ENCODE measurements at regions not wholly inside any gene's neighbourhood (a gene's known extent, or its start where the extent isn't known, plus 50 kb on each side); places are given as distances from the start of the nearest gene placed in this dataset.

DNA sequence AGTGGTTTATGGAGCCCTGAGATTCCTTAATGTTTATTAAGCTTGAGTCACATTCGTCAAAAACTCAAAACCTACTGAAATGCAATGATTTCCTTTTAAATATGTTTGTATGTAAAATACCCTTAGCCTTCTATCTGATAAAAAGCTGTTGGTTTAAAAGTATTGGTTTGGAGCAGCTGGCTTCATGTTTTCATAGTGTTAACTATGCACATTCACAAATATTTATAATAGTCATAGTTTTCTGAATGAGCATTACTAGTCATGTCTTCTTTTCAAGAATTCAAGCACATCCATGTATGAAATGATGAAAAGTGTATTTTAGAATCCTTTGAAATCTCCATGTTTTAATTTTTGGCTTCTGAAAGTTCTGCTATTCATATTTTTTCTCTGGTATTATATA is 558.6 kb downstream of the UTRN start:
- Mint-ChIP-seq H3K4me1 (peaks cover 15% of the 10 kb centered on the region; the same call in 2 of the 3 replicates), H3K4me3 (no peak overlapping the region), H3K9me3 (no peaks in the 10 kb centered on the region; the same call in 2 of the 3 replicates), H3K36me3 (ENCODE audit: low read depth) (peaks cover 24% of the 10 kb centered on the region), H3K27ac (no peak overlapping the region), H3K27me3 (ENCODE audit: insufficient read depth, low read depth, poor library complexity) (peaks cover 2% of the 10 kb centered on the region)
- Histone ChIP-seq H4K20me1 (replicated peaks; ENCODE audit: insufficient read depth) (no peaks in the 10 kb centered on the region), H3K79me2 (replicated peaks; ENCODE audit: insufficient read depth) (no peaks in the 10 kb centered on the region), H3K4me1 (ENCODE audit: insufficient read depth) (peaks cover 12% of the 10 kb centered on the region; the same call in 1 of the 2 replicates), H3K4me2 (no peak overlapping the region), H3K27me3 (ENCODE audit: insufficient read depth) (no peaks in the 10 kb centered on the region), H3K27ac (ENCODE audit: low read depth) (no peak overlapping the region), H3K36me3 (ENCODE audit: insufficient read depth) (no peaks in the 10 kb centered on the region), H2AFZ (no peak overlapping the region), H3K9me2 (ENCODE audit: insufficient read depth) (no peaks in the 10 kb centered on the region), H3K4me3 (no peak overlapping the region), H3F3A (replicated peaks; ENCODE audit: low read depth) (no peaks in the 10 kb centered on the region)
- ATAC-seq, result no peak
- TF ChIP-seq CREB1 (CRISPR knock-in tag; IDR thresholded peaks at IDR 0.05; ENCODE audit: low read depth) (no peak), ZNF114 (CRISPR knock-in tag; IDR thresholded peaks at IDR 0.05) (no peak), POLR2AphosphoS5 (IDR thresholded peaks at IDR 0.05; ENCODE audit: low read depth) (no peak), EZH2 (IDR thresholded peaks at IDR 0.05; ENCODE audit: low read depth, unreplicated experiment) (no peak), ZNF331 (CRISPR knock-in tag; IDR thresholded peaks at IDR 0.05; ENCODE audit: low read depth) (no peak), STAT1 (IDR thresholded peaks at IDR 0.05; ENCODE audit: unreplicated experiment) (no peak), EZH2phosphoT487 (IDR thresholded peaks at IDR 0.05; ENCODE audit: unreplicated experiment) (no peak), NANOG (IDR thresholded peaks at IDR 0.05; ENCODE audit: borderline replicate concordance) (no peak), JUNB (IDR thresholded peaks at IDR 0.05; ENCODE audit: unreplicated experiment) (no peak)
- TF ChIP-seq, protein P1, sequence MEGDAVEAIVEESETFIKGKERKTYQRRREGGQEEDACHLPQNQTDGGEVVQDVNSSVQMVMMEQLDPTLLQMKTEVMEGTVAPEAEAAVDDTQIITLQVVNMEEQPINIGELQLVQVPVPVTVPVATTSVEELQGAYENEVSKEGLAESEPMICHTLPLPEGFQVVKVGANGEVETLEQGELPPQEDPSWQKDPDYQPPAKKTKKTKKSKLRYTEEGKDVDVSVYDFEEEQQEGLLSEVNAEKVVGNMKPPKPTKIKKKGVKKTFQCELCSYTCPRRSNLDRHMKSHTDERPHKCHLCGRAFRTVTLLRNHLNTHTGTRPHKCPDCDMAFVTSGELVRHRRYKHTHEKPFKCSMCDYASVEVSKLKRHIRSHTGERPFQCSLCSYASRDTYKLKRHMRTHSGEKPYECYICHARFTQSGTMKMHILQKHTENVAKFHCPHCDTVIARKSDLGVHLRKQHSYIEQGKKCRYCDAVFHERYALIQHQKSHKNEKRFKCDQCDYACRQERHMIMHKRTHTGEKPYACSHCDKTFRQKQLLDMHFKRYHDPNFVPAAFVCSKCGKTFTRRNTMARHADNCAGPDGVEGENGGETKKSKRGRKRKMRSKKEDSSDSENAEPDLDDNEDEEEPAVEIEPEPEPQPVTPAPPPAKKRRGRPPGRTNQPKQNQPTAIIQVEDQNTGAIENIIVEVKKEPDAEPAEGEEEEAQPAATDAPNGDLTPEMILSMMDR (conservative IDR thresholded peaks at IDR 0.05; ENCODE audit: low read depth in 2 of 2), result no peak
- TF ChIP-seq, protein P2, sequence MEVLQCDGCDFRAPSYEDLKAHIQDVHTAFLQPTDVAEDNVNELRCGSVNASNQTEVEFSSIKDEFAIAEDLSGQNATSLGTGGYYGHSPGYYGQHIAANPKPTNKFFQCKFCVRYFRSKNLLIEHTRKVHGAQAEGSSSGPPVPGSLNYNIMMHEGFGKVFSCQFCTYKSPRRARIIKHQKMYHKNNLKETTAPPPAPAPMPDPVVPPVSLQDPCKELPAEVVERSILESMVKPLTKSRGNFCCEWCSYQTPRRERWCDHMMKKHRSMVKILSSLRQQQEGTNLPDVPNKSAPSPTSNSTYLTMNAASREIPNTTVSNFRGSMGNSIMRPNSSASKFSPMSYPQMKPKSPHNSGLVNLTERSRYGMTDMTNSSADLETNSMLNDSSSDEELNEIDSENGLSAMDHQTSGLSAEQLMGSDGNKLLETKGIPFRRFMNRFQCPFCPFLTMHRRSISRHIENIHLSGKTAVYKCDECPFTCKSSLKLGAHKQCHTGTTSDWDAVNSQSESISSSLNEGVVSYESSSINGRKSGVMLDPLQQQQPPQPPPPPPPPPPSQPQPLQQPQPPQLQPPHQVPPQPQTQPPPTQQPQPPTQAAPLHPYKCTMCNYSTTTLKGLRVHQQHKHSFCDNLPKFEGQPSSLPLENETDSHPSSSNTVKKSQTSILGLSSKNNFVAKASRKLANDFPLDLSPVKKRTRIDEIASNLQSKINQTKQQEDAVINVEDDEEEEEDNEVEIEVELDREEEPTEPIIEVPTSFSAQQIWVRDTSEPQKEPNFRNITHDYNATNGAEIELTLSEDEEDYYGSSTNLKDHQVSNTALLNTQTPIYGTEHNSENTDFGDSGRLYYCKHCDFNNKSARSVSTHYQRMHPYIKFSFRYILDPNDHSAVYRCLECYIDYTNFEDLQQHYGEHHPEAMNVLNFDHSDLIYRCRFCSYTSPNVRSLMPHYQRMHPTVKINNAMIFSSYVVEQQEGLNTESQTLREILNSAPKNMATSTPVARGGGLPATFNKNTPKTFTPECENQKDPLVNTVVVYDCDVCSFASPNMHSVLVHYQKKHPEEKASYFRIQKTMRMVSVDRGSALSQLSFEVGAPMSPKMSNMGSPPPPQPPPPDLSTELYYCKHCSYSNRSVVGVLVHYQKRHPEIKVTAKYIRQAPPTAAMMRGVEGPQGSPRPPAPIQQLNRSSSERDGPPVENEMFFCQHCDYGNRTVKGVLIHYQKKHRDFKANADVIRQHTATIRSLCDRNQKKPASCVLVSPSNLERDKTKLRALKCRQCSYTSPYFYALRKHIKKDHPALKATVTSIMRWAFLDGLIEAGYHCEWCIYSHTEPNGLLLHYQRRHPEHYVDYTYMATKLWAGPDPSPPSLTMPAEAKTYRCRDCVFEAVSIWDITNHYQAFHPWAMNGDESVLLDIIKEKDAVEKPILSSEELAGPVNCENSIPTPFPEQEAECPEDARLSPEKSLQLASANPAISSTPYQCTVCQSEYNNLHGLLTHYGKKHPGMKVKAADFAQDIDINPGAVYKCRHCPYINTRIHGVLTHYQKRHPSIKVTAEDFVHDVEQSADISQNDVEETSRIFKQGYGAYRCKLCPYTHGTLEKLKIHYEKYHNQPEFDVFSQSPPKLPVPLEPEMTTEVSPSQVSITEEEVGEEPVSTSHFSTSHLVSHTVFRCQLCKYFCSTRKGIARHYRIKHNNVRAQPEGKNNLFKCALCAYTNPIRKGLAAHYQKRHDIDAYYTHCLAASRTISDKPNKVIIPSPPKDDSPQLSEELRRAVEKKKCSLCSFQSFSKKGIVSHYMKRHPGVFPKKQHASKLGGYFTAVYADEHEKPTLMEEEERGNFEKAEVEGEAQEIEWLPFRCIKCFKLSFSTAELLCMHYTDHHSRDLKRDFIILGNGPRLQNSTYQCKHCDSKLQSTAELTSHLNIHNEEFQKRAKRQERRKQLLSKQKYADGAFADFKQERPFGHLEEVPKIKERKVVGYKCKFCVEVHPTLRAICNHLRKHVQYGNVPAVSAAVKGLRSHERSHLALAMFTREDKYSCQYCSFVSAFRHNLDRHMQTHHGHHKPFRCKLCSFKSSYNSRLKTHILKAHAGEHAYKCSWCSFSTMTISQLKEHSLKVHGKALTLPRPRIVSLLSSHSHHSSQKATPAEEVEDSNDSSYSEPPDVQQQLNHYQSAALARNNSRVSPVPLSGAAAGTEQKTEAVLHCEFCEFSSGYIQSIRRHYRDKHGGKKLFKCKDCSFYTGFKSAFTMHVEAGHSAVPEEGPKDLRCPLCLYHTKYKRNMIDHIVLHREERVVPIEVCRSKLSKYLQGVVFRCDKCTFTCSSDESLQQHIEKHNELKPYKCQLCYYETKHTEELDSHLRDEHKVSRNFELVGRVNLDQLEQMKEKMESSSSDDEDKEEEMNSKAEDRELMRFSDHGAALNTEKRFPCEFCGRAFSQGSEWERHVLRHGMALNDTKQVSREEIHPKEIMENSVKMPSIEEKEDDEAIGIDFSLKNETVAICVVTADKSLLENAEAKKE (CRISPR knock-in tag; IDR thresholded peaks at IDR 0.05), result no peak
- TF ChIP-seq, protein P3, sequence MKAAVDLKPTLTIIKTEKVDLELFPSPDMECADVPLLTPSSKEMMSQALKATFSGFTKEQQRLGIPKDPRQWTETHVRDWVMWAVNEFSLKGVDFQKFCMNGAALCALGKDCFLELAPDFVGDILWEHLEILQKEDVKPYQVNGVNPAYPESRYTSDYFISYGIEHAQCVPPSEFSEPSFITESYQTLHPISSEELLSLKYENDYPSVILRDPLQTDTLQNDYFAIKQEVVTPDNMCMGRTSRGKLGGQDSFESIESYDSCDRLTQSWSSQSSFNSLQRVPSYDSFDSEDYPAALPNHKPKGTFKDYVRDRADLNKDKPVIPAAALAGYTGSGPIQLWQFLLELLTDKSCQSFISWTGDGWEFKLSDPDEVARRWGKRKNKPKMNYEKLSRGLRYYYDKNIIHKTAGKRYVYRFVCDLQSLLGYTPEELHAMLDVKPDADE (IDR thresholded peaks at IDR 0.05), result no peak
- TF ChIP-seq, protein P4, sequence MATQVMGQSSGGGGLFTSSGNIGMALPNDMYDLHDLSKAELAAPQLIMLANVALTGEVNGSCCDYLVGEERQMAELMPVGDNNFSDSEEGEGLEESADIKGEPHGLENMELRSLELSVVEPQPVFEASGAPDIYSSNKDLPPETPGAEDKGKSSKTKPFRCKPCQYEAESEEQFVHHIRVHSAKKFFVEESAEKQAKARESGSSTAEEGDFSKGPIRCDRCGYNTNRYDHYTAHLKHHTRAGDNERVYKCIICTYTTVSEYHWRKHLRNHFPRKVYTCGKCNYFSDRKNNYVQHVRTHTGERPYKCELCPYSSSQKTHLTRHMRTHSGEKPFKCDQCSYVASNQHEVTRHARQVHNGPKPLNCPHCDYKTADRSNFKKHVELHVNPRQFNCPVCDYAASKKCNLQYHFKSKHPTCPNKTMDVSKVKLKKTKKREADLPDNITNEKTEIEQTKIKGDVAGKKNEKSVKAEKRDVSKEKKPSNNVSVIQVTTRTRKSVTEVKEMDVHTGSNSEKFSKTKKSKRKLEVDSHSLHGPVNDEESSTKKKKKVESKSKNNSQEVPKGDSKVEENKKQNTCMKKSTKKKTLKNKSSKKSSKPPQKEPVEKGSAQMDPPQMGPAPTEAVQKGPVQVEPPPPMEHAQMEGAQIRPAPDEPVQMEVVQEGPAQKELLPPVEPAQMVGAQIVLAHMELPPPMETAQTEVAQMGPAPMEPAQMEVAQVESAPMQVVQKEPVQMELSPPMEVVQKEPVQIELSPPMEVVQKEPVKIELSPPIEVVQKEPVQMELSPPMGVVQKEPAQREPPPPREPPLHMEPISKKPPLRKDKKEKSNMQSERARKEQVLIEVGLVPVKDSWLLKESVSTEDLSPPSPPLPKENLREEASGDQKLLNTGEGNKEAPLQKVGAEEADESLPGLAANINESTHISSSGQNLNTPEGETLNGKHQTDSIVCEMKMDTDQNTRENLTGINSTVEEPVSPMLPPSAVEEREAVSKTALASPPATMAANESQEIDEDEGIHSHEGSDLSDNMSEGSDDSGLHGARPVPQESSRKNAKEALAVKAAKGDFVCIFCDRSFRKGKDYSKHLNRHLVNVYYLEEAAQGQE (IDR thresholded peaks at IDR 0.05; ENCODE audit: unreplicated experiment), result no peak
- DNase-seq (ENCODE audit: low spot score), result no peak

Measured in GM23338 (cell line).